ENCODE measurements at regions not wholly inside any gene's neighbourhood (a gene's known extent, or its start where the extent isn't known, plus 50 kb on each side); places are given as distances from the start of the nearest gene placed in this dataset.
"Not testable (repeated sequence)": the region's sequence is repeated elsewhere in the genome, so short reads cannot be mapped to it uniquely, and the experiment has no call there.

GRCh38 chr14:71238835-71239234, 331.6 kb downstream of the PCNX1 start:
- H3K27ac Mint-ChIP-seq: no peak overlapping the region
- no peak overlapping the region for H3K4me3 Mint-ChIP-seq
- no peak for ATAC-seq (ENCODE audit: low read depth)
- DNase-seq (ENCODE audit: low spot score in 2 of 2): no peak
- peaks cover 4% of the 10 kb centered on the region for H3K4me1 Mint-ChIP-seq
- no peaks in the 10 kb centered on the region for H3K9me3 Mint-ChIP-seq
- H3K36me3 Mint-ChIP-seq: no peaks in the 10 kb centered on the region
- H3K27me3 Mint-ChIP-seq: peaks cover 4% of the 10 kb centered on the region

DNA sequence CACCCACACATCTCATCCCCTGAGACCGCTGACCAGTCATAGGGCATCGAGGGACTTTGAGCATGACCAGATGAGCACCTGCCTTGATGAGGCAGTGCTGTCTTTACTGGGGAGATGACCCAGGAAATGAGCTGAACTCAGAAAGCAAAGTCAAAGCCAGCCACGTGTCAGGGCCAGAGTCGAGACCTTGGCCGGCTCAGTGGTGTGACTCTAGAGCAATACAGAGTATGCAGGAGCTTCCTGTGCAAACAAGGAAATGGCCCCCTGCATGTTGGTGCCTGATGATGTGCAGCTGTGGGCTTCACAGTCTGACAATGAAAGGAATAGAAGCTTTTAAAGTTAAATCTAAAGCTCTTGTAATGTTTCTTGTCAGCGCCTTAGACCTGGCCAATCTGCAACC, 332.9 kb downstream of the PCNX1 start:
- ATAC-seq (ENCODE audit: low read depth) (no peak), DNase-seq (ENCODE audit: low spot score in 2 of 2) (no peak)
- Mint-ChIP-seq H3K9me3 (no peaks in the 10 kb centered on the region), H3K27ac (no peak overlapping the region), H3K27me3 (peaks cover 4% of the 10 kb centered on the region), H3K4me1 (peaks cover 4% of the 10 kb centered on the region), H3K4me3 (no peak overlapping the region), H3K36me3 (no peaks in the 10 kb centered on the region)

GRCh38 chr14:71240866-71241520, 333.7 kb downstream of the PCNX1 start:
- no peak for DNase-seq (ENCODE audit: low spot score in 2 of 2)
- Mint-ChIP-seq H3K27me3 (peaks cover 4% of the 10 kb centered on the region), H3K9me3 (no peaks in the 10 kb centered on the region), H3K4me3 (no peak overlapping the region), H3K27ac (no peak overlapping the region), H3K36me3 (no peaks in the 10 kb centered on the region), H3K4me1 (peaks cover 12% of the 10 kb centered on the region)
- no peak for ATAC-seq (ENCODE audit: low read depth)

DNA sequence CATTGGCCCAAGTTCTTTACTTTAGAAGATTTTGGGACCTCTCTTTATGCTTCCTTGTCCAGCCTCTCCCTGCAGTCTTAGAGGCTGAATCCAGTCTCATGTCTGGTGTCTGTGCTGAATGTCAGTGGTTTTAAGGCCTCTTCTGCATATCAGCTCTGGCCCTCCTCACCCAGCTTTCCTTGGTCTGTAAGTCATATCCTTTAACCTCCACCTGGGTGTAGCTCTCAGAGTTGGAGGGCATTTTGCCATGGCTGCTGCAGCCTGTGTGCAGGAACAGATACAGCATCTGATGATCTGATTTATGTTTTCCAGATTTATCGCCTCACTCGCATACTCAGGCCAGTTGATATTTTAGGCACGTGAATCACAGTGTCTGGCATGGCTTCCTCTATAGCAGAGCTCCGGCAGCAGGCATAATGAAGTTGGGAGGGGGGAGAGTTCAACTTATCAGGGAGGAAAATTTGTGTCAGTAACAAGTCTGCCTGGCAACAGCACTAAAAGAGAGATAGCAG, 335.0 kb downstream of the PCNX1 start:
- Mint-ChIP-seq H3K36me3 (no peaks in the 10 kb centered on the region), H3K27ac (no peak overlapping the region), H3K9me3 (no peaks in the 10 kb centered on the region), H3K4me1 (peaks cover 21% of the 10 kb centered on the region), H3K4me3 (no peak overlapping the region), H3K27me3 (peaks cover 4% of the 10 kb centered on the region)
- DNase-seq (ENCODE audit: low spot score in 2 of 2) (no peak), ATAC-seq (ENCODE audit: low read depth) (no peak)

- no peak overlapping the region for H3K27ac Mint-ChIP-seq
Observed at GRCh38 chr14:71243697-71244096, 336.4 kb downstream of the PCNX1 start.

DNA sequence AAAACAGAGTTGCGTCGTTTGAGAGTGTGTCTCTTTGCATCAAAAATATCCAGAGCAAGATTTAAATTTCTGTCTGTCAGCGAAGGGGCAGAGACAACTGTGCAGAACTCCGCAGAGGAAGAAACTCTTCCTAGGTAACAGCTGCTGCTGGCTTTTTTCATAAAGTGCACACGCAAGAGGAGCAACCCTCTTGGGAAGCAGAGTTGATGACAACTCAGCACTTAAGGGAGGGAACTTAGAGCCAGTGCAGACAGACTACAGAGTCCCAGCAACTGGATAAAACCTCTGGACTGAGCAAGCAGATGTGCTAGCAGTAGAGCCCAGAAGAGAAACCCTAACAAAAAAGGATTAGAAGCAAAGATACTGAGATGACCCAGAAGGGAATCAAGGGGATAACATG, 337.1 kb downstream of the PCNX1 start:
- no peak for ATAC-seq (ENCODE audit: low read depth)
- H3K4me1 Mint-ChIP-seq: peaks cover 23% of the 10 kb centered on the region
- H3K27me3 Mint-ChIP-seq: no peaks in the 10 kb centered on the region
- H3K4me3 Mint-ChIP-seq: no peak overlapping the region
- no peak overlapping the region for H3K27ac Mint-ChIP-seq
- no peak for DNase-seq (ENCODE audit: low spot score in 2 of 2)
- peaks cover 5% of the 10 kb centered on the region for H3K9me3 Mint-ChIP-seq
- peaks cover 4% of the 10 kb centered on the region for H3K36me3 Mint-ChIP-seq

More at GRCh38 chr14:71243697-71244096, 336.4 kb downstream of the PCNX1 start:
- peaks cover 5% of the 10 kb centered on the region for H3K9me3 Mint-ChIP-seq
- H3K4me1 Mint-ChIP-seq: peaks cover 23% of the 10 kb centered on the region
- DNase-seq (ENCODE audit: low spot score in 2 of 2) (no peak), ATAC-seq (ENCODE audit: low read depth) (no peak)
- H3K27me3 Mint-ChIP-seq: no peaks in the 10 kb centered on the region
- H3K4me3 Mint-ChIP-seq: no peak overlapping the region
- peaks cover 4% of the 10 kb centered on the region for H3K36me3 Mint-ChIP-seq

DNA sequence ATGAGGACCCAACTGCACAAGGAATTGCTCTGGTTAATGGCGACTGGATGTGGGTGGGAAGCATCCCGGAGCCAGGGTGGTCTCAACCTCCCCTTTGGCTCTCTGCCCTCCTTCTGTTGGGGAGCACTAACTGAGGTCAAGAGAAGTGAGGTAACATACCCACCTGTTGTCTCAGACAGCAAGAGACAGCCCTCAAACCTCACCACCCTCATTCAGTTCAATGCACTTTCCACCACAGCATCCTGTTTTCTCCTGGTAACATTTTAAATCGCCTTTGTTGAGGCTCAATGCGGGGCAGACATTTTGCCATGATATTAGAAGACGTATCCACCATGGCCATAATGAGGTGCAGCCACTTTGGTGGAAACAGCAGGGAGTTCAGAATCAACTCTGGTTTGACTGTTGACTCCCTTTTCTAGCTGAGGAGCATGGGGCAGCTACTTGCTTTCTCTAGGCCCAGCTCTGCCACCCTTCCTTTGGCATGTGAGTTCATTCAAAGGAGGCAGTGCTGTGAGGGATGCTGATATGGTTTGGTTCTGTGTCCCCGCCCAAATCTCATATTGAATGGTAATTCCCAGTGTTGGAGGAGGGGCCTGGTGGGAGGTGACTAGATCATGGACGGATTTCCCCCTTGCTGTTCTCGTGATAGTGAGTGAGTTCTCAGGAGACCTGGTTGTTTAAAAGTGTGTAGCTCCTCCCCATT, 338.6 kb downstream of the PCNX1 start:
- Mint-ChIP-seq H3K9me3 (peaks cover 5% of the 10 kb centered on the region), H3K36me3 (peaks cover 4% of the 10 kb centered on the region), H3K27ac (peak overlapping the region; percentile 52), H3K27me3 (no peaks in the 10 kb centered on the region), H3K4me3 (no peak overlapping the region), H3K4me1 (peaks cover 19% of the 10 kb centered on the region)
- no peak for DNase-seq (ENCODE audit: low spot score in 2 of 2)
- peak; percentile 73 for ATAC-seq (ENCODE audit: low read depth)

DNA sequence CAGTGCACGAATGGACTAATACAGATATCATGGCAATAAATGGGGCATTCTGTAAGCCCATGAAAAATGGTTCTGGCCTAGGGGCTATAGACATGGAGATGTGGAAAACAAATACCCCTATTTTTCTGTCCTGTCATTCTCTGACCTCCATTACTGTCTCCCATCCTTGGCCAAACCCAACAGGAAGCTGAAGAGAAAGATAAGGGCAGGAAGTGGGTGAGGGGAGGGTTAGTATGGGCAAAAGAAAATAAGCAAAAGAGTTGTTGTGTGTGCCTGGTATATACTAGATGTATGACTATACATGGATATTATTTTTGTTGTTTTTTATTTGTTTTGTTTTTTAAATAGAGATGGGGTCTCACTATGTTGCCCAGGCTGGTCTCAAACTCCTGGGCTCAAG, 339.3 kb downstream of the PCNX1 start:
- H3K9me3 Mint-ChIP-seq: peaks cover 7% of the 10 kb centered on the region
- DNase-seq (ENCODE audit: low spot score in 2 of 2) (no peak), ATAC-seq (ENCODE audit: low read depth) (no peak)
- peaks cover 4% of the 10 kb centered on the region for H3K36me3 Mint-ChIP-seq
- H3K4me1 Mint-ChIP-seq: peaks cover 19% of the 10 kb centered on the region
- H3K27me3 Mint-ChIP-seq: no peaks in the 10 kb centered on the region
- no peak overlapping the region for H3K27ac Mint-ChIP-seq
- no peak overlapping the region for H3K4me3 Mint-ChIP-seq

DNA sequence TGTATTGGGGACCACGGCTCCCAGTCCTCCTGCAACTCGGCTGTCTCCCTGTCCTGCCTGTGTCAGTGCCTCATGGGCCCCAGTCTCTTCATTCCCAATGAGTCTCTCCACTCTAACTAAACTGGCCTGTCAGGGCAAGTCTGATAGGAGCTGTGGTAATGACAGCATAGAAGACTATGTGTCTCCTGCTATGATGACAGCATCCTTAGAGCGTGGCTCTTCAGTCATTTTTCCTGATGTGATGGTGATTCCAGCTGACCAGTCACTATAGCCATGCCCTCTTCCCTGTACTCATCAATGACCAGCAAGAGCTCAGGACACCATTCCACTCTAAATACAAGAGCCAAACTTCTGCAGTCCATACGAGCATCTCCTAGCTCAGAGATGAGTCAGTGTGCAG, 339.8 kb downstream of the PCNX1 start:
- peaks cover 7% of the 10 kb centered on the region for H3K9me3 Mint-ChIP-seq
- peaks cover 19% of the 10 kb centered on the region for H3K4me1 Mint-ChIP-seq
- DNase-seq (ENCODE audit: low spot score in 2 of 2): no peak
- no peaks in the 10 kb centered on the region for H3K27me3 Mint-ChIP-seq
- peaks cover 4% of the 10 kb centered on the region for H3K36me3 Mint-ChIP-seq
- no peak overlapping the region for H3K27ac Mint-ChIP-seq
- no peak for ATAC-seq (ENCODE audit: low read depth)
- no peak overlapping the region for H3K4me3 Mint-ChIP-seq

- H3K9me3 Mint-ChIP-seq: peaks cover 7% of the 10 kb centered on the region
- no peaks in the 10 kb centered on the region for H3K27me3 Mint-ChIP-seq
- ATAC-seq (ENCODE audit: low read depth) (no peak), DNase-seq (ENCODE audit: low spot score in 2 of 2) (no peak)
- H3K36me3 Mint-ChIP-seq: peaks cover 4% of the 10 kb centered on the region
- H3K4me3 Mint-ChIP-seq: no peak overlapping the region
- no peak overlapping the region for H3K27ac Mint-ChIP-seq
- peaks cover 19% of the 10 kb centered on the region for H3K4me1 Mint-ChIP-seq
Observed at GRCh38 chr14:71248194-71248593, 340.9 kb downstream of the PCNX1 start.

GRCh38 chr14:71250347-71250746, 343.1 kb downstream of the PCNX1 start:
- Mint-ChIP-seq H3K27me3 (no peaks in the 10 kb centered on the region), H3K36me3 (peaks cover 4% of the 10 kb centered on the region), H3K9me3 (peaks cover 8% of the 10 kb centered on the region), H3K4me1 (peaks cover 18% of the 10 kb centered on the region), H3K27ac (no peak overlapping the region), H3K4me3 (no peak overlapping the region)
- ATAC-seq (ENCODE audit: low read depth): no peak
- no peak for DNase-seq (ENCODE audit: low spot score in 2 of 2)

- Mint-ChIP-seq H3K27ac (no peak overlapping the region), H3K9me3 (peaks cover 8% of the 10 kb centered on the region)
- DNase-seq (ENCODE audit: low spot score in 2 of 2): no peak
Observed at GRCh38 chr14:71250791-71251190, 343.5 kb downstream of the PCNX1 start.

GRCh38 chr14:71254091-71254719, 346.9 kb downstream of the PCNX1 start:
- H3K27me3 Mint-ChIP-seq; H3K4me1 Mint-ChIP-seq; ATAC-seq (ENCODE audit: low read depth); H3K36me3 Mint-ChIP-seq; DNase-seq (ENCODE audit: low spot score in 2 of 2); H3K27ac Mint-ChIP-seq: not testable (repeated sequence)
- Mint-ChIP-seq H3K4me3 (peak overlapping the region; percentile 72), H3K9me3 (peaks cover 13% of the 10 kb centered on the region)

More at GRCh38 chr14:71250791-71251190, 343.5 kb downstream of the PCNX1 start:
- no peaks in the 10 kb centered on the region for H3K27me3 Mint-ChIP-seq
- peaks cover 14% of the 10 kb centered on the region for H3K4me1 Mint-ChIP-seq
- no peak for ATAC-seq (ENCODE audit: low read depth)
- H3K4me3 Mint-ChIP-seq: no peak overlapping the region
- H3K36me3 Mint-ChIP-seq: peaks cover 4% of the 10 kb centered on the region

DNA sequence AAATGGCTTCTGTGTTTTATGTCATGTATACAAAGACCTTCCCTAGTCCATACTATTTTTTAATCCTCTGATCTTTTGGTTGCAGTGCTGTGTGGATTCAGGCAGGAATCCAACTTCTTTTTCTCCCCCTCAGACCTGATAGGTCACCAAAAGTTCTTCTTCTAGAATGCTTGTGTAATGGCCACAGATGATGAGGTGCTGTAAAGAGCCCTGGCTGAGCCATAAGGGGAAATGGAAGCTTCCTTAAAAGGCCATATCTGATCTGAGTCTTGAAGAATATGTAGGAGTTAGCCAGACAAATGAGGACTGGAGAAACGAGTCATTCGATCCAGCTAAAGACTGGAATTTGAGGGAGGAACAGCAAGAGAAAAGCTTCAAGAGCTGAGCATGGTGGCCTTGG, 353.9 kb downstream of the PCNX1 start:
- no peak overlapping the region for H3K27ac Mint-ChIP-seq
- no peak overlapping the region for H3K4me3 Mint-ChIP-seq
- peaks cover 16% of the 10 kb centered on the region for H3K36me3 Mint-ChIP-seq
- DNase-seq (ENCODE audit: low spot score in 2 of 2): no peak
- H3K27me3 Mint-ChIP-seq: no peaks in the 10 kb centered on the region
- peaks cover 24% of the 10 kb centered on the region for H3K9me3 Mint-ChIP-seq
- ATAC-seq (ENCODE audit: low read depth): no peak
- H3K4me1 Mint-ChIP-seq: no peaks in the 10 kb centered on the region
